ENCODE measurements at regions not wholly inside any gene's neighbourhood (a gene's known extent, or its start where the extent isn't known, plus 50 kb on each side); places are given as distances from the start of the nearest gene placed in this dataset.

DNA sequence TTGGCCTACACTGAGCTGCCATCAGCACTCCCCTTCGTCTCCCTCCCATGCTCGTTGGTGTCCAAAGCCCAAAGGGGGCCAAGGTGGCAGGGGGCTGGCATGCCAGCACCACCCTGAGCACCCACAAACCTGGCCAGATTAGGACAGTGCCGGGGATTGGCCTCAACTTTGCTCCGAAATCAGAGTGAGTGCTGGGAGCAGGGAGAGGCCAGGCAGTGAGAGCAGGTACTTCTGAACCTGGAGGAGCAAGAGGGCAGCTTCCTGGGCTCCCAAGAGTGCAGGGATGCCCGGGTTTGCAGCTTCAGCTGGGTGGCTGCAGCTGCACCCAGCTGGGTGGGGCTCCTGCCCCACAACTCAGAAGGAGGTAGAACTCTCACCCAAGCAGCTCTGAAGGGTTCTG lies 563.0 kb downstream of the SI start:
- Mint-ChIP-seq H3K4me3 (no peak overlapping the region), H3K4me1 (no peaks in the 10 kb centered on the region), H3K36me3 (no peaks in the 10 kb centered on the region), H3K27me3 (ENCODE audit: low read depth in 3 of 3) (peaks cover 0 to 2% (median 0%) of the 10 kb centered on the region in 3 donors), H3K9me3 (peaks cover 24 to 47% (median 32%) of the 10 kb centered on the region in 6 donors), H3K27ac (no peak overlapping the region)
- no peak for DNase-seq

DNA sequence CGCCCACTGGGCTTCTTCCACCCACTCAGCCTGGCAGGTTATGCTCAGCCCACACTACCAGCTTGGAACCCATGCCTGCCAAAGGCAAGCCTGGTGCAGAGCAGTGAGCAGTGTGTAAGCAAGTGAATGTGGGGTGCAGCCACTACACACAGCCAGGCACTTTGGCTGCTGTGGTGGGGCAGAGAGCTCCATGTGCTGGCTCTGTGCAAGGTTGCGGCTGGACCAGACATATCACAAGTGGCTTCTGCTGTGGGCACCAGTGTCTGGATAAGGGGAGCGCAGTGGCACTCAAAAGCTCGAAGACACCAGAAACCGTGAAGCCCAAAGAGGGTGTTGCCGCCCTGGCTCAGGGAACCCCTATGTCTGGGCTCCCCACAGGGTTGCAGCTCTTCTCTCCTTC lies 563.7 kb downstream of the SI start:
- Mint-ChIP-seq H3K4me1 (no peaks in the 10 kb centered on the region), H3K27ac (no peak overlapping the region), H3K27me3 (ENCODE audit: low read depth in 3 of 3) (peaks cover 0 to 2% (median 0%) of the 10 kb centered on the region in 3 donors), H3K36me3 (no peaks in the 10 kb centered on the region), H3K4me3 (no peak overlapping the region), H3K9me3 (peaks cover 21 to 41% (median 29%) of the 10 kb centered on the region in 6 donors)
- no peak for DNase-seq

DNA sequence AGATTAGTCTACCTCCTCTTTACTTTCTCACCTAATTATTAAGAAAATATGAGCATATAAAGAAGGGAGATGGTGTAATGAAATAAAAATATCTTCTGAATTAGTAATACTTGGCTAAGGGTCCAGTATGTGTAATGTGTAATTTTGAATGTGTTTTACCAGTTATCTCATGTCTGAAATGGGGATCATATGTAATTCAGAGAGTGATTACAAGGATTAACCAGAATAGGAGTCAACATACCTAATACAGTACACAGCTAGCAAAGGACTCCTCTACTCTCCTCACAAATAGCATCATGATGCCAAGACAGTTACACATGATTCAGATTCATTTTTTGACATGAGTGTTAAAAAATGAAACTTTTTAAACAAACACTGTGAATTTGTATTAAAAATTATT lies 570.4 kb downstream of the SI start:
- Mint-ChIP-seq H3K4me3 (no peak overlapping the region), H3K36me3 (no peaks in the 10 kb centered on the region), H3K27me3 (ENCODE audit: low read depth in 3 of 3) (peaks cover 0 to 3% (median 0%) of the 10 kb centered on the region in 3 donors), H3K4me1 (no peaks in the 10 kb centered on the region), H3K27ac (no peak overlapping the region), H3K9me3 (peaks cover 11 to 29% (median 24%) of the 10 kb centered on the region in 6 donors)
- no peak for DNase-seq

DNA sequence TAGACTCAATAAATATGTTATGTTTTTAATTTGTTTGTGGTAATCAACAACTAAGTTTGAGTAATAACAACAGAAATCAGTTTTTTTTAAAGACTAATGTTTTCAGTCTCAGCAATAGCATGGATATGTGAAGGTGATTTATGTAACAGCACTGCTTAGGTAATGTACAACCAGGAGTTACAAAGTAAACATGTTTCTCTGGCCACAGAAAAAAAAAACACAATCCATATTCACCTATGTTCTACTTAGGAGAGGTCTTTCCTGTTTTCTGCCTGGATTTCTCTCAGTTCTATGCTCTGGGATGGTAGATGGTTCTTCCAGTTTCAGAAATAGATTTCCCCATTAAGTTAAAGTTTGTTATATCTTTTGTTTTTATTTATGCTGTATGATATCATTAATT lies 579.4 kb downstream of the SI start:
- Mint-ChIP-seq H3K4me1 (no peaks in the 10 kb centered on the region), H3K27me3 (ENCODE audit: low read depth in 3 of 3) (no peaks in the 10 kb centered on the region), H3K9me3 (peaks cover 3 to 33% (median 15%) of the 10 kb centered on the region in 6 donors), H3K27ac (no peak overlapping the region), H3K36me3 (no peaks in the 10 kb centered on the region), H3K4me3 (no peak overlapping the region)
- no peak for DNase-seq

DNA sequence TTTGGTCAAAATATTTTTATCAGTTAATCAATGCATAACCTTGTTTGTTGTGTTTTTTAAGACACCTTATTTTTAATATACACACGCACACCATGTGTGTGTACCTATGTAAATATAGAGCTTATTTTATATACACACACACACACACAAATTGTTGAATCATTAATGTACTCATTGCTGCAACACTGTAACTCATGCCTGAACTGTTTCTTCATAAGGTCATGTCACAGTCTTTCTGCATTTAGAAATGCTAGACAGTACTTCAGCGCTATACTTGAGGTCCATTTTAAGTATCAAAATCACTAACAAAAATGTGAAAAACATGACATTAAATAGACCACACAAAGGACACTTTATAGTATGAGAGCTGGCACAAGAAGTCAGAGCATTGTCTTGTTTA lies 589.4 kb downstream of the SI start:
- no peaks in the 10 kb centered on the region for H3K4me1 Mint-ChIP-seq
- H3K27ac Mint-ChIP-seq, result no peak overlapping the region
- H3K4me3 Mint-ChIP-seq, result no peak overlapping the region
- no peaks in the 10 kb centered on the region for H3K36me3 Mint-ChIP-seq
- DNase-seq, result no peak
- H3K27me3 Mint-ChIP-seq (ENCODE audit: low read depth in 3 of 3), result no peaks in the 10 kb centered on the region
- peaks cover 0 to 40% (median 13%) of the 10 kb centered on the region in 6 donors for H3K9me3 Mint-ChIP-seq

DNA sequence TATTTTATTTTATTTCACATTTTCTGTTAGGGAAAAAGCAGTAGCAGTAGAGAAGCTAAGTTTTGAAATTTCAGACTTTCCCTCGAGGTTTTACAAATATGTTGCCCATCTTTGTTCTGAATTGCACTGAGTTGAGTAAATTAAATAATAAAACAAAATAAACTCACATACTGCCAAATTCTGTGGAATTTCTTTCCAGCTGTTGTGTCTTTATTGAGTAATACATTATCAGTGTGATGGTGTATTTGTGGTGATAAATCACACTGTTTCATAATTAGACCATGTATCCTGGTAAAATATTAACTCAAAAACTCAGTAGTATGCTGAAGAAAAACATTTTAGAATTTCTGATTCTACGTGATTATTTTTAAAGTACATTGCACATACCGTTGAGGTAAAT lies 592.1 kb downstream of the SI start:
- H3K4me1 Mint-ChIP-seq, result no peaks in the 10 kb centered on the region
- peaks cover 6 to 38% (median 23%) of the 10 kb centered on the region in 6 donors for H3K9me3 Mint-ChIP-seq
- no peak overlapping the region for H3K27ac Mint-ChIP-seq
- H3K27me3 Mint-ChIP-seq (ENCODE audit: low read depth in 3 of 3), result no peaks in the 10 kb centered on the region
- DNase-seq, result no peak
- no peak overlapping the region for H3K4me3 Mint-ChIP-seq
- H3K36me3 Mint-ChIP-seq, result peaks cover 0 to 5% (median 0%) of the 10 kb centered on the region in 3 donors

DNA sequence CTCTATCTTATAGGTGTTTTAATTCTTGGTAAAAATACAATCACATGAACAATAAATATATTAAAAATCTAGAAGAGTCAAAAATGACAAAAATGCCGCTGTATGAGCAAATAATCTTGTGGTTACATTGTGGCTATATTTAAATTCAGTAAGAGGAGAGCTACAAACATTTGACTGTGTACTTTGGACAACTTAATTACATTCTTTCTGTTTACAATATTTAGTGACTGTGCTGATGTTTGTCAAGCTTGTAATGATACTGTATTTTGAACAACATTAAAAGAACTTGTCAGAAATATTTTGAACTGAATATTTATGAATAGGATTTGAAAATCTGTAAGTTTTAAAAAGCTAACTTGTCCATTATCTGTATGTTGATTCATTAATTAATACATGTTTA lies 598.3 kb downstream of the SI start:
- DNase-seq, result no peak
- H3K4me1 Mint-ChIP-seq, result no peaks in the 10 kb centered on the region
- H3K9me3 Mint-ChIP-seq, result peaks cover 13 to 52% (median 29%) of the 10 kb centered on the region in 6 donors
- H3K27ac Mint-ChIP-seq, result no peak overlapping the region
- H3K27me3 Mint-ChIP-seq (ENCODE audit: low read depth in 3 of 3), result no peaks in the 10 kb centered on the region
- peaks cover 0 to 5% (median 0%) of the 10 kb centered on the region in 3 donors for H3K36me3 Mint-ChIP-seq
- no peak overlapping the region for H3K4me3 Mint-ChIP-seq

DNA sequence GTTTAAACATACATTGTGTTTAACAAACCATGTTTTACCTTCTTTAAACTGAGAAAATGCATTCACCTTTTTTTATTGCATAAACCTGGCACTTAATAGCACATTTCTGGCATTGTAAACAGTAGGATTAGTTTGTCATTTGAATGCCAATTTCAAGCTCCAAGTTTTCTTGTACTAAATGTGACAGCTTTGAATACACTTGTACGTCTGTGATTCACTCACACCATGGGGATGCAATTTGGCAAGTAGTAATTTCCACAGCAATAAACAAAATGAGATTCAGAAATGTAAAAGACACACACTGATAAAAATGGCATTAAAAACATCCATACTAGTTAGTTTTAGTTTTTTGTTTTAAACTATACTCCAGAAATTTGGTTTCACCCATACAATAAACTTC lies 598.9 kb downstream of the SI start:
- H3K27ac Mint-ChIP-seq, result no peak overlapping the region
- H3K9me3 Mint-ChIP-seq, result peaks cover 13 to 56% (median 29%) of the 10 kb centered on the region in 6 donors
- H3K27me3 Mint-ChIP-seq (ENCODE audit: low read depth in 3 of 3), result no peaks in the 10 kb centered on the region
- H3K4me3 Mint-ChIP-seq, result no peak overlapping the region
- H3K4me1 Mint-ChIP-seq, result no peaks in the 10 kb centered on the region
- H3K36me3 Mint-ChIP-seq, result peaks cover 0 to 5% (median 0%) of the 10 kb centered on the region in 3 donors
- DNase-seq, result no peak

DNA sequence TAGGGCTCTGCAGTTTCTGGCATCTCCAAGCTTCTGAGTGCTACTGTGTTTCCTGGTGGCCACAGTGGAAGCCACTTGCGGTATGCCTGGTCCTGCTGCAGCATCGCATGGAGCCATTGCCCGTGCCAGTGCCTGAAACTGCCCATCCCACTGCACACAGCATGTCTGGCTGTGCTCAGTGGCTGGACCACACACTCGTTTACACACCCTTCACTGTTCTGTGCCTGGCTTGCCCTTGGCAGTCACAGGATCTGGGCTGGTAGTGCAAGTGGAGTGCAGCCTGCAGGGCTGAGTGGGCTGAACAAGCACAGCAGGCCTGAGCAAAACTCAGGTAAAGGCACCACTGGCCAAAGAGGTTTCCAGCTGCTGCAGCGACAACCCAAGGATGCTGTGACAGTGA lies 600.0 kb downstream of the SI start:
- H3K36me3 Mint-ChIP-seq, result peaks cover 0 to 5% (median 0%) of the 10 kb centered on the region in 3 donors
- no peaks in the 10 kb centered on the region for H3K4me1 Mint-ChIP-seq
- no peak for DNase-seq
- no peak overlapping the region for H3K27ac Mint-ChIP-seq
- H3K9me3 Mint-ChIP-seq, result peaks cover 12 to 50% (median 22%) of the 10 kb centered on the region in 6 donors
- no peak overlapping the region for H3K4me3 Mint-ChIP-seq
- H3K27me3 Mint-ChIP-seq (ENCODE audit: low read depth in 3 of 3), result no peaks in the 10 kb centered on the region

DNA sequence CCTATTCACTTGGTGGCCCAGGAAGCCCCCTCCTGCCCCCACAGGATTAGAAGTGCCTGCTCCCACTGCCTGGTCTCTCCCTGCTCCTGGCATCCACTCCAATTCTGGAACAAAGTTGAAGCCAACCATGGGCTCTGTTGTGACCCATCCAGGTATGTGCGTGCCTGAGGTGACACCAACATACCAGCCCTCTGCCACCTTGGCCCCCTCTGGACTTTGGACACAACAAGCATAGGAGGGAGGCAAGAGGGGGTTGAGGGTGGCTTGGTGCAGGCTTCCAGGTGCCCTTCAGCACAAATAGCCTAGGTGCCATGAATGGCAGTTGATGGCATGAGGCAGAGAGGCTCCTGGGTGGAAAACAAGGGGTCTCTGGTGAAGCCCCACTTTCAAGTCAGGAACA lies 600.9 kb downstream of the SI start:
- H3K4me3 Mint-ChIP-seq, result no peak overlapping the region
- no peak overlapping the region for H3K27ac Mint-ChIP-seq
- peaks cover 12 to 48% (median 22%) of the 10 kb centered on the region in 6 donors for H3K9me3 Mint-ChIP-seq
- no peaks in the 10 kb centered on the region for H3K27me3 Mint-ChIP-seq (ENCODE audit: low read depth in 3 of 3)
- H3K36me3 Mint-ChIP-seq, result peaks cover 0 to 5% (median 0%) of the 10 kb centered on the region in 3 donors
- DNase-seq, result no peak
- H3K4me1 Mint-ChIP-seq, result no peaks in the 10 kb centered on the region

DNA sequence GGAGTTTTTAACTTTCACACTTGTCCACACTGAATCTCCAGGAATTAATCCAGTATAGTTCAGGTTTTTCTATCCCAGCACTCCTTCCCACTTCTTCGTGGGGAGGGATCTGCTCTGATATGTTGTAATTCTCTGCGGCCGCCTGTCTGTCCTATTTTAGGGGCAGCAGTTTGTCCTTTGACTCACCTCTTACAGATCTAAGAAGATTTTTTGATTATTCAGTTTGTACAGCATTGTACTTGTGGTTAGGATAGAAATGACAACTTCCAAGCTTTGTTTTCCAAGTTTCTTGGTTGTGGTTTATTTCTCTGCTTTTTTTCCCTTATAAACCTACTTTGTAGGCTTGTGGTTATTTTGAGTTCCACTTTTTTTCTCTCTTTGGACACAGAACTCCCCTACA lies 601.7 kb downstream of the SI start:
- DNase-seq, result no peak
- Mint-ChIP-seq H3K27me3 (ENCODE audit: low read depth in 3 of 3) (peaks cover 0 to 2% (median 0%) of the 10 kb centered on the region in 3 donors), H3K36me3 (no peaks in the 10 kb centered on the region), H3K27ac (no peak overlapping the region), H3K4me1 (no peaks in the 10 kb centered on the region), H3K4me3 (no peak overlapping the region), H3K9me3 (peaks cover 7 to 47% (median 17%) of the 10 kb centered on the region in 6 donors)

DNA sequence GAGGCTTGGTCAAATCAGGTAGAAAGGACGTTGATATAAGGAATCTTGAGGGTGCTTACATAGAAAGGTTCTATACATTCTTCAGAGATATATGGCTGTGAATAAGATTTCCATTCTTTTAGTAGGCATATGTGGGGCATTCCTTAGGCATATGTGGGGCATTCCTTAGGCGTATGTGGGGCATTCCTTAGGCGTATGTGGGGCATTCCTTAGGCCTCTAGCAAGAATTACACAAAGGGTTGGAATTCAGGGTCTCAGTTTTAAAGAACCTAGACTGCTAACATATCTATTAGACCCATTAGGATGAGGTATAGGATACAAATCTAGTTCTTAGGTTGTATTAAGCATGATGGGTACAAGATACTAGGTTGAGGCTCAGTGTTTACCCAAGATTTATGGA lies 607.8 kb downstream of the SI start:
- Mint-ChIP-seq H3K4me1 (no peaks in the 10 kb centered on the region), H3K27me3 (ENCODE audit: low read depth in 3 of 3) (peaks cover 0 to 2% (median 2%) of the 10 kb centered on the region in 3 donors), H3K36me3 (no peaks in the 10 kb centered on the region), H3K27ac (no peak overlapping the region), H3K9me3 (peaks cover 11 to 61% (median 33%) of the 10 kb centered on the region in 6 donors), H3K4me3 (no peak overlapping the region)
- DNase-seq, result no peak

DNA sequence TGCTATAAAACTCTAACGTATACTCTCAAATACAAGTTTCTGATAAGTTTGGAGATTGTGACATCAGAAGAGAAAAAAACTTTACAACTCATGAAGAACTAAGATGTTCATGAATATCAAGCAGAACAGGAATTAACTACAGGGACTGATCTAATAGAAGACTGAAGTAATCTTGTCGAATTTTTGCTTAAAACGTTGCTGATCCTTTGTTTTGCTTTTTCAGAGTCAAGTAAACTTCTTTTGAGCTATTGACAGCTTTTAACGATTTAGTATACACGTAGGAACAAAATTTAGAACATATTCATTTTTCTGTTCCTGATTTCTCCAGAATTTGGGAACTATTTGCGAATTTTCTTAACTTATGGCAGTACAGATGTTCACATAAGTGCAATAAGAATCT lies 610.2 kb downstream of the SI start:
- Mint-ChIP-seq H3K4me1 (no peaks in the 10 kb centered on the region), H3K9me3 (peaks cover 11 to 57% (median 40%) of the 10 kb centered on the region in 6 donors), H3K4me3 (no peak overlapping the region), H3K36me3 (no peaks in the 10 kb centered on the region), H3K27ac (no peak overlapping the region), H3K27me3 (ENCODE audit: low read depth in 3 of 3) (peaks cover 0 to 2% (median 2%) of the 10 kb centered on the region in 3 donors)
- DNase-seq, result no peak

DNA sequence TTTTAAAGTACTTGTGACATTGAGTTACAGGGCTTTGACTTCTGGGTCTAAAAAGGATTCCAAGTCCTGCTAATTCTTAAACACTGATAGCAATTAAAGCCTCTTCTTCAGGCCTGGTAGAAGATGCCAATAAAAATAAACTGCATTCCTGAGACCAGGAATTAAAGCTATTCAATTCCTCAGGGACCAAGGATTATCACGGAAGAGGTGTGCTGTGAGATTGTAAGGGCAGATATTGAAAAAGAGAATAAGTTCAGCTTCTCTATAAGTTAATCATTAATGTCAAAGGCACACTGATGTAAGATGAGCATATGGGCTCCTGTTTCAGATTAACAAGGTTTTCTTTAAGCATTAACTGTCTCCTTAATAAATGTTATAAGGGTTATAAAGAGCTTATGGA lies 611.3 kb downstream of the SI start:
- Mint-ChIP-seq H3K9me3 (peaks cover 13 to 55% (median 44%) of the 10 kb centered on the region in 6 donors), H3K36me3 (no peaks in the 10 kb centered on the region), H3K27ac (no peak overlapping the region)

DNA sequence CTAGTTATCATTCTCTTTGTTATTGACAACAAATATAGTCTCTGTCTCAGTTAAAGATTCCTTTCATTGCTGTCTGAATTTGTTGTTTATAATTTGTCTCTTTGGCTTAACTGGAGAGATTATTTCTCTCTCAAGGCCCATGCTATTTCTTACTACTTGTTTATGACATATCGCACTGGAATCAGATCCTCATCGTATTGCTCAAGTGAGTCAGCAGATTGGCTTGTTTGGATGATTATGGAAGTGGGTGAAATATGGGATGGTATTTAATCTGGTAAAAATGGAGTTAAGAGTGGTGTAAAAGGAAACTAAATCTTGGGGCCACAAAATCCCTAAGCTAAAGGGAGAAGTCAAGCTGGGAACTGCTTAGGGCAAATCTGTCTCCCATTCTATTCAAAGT lies 613.1 kb downstream of the SI start:
- DNase-seq, result no peak
- Mint-ChIP-seq H3K36me3 (no peaks in the 10 kb centered on the region), H3K4me3 (no peak overlapping the region), H3K27me3 (ENCODE audit: low read depth in 3 of 3) (peaks cover 0 to 2% (median 2%) of the 10 kb centered on the region in 3 donors), H3K27ac (no peak overlapping the region), H3K9me3 (peaks cover 16 to 64% (median 42%) of the 10 kb centered on the region in 6 donors), H3K4me1 (no peaks in the 10 kb centered on the region)

More for the DNA sequence above, 611.3 kb downstream of the SI start:
- Mint-ChIP-seq H3K27me3 (ENCODE audit: low read depth in 3 of 3) (peaks cover 0 to 4% (median 2%) of the 10 kb centered on the region in 3 donors), H3K4me1 (no peaks in the 10 kb centered on the region), H3K4me3 (no peak overlapping the region)
- DNase-seq, result no peak
